ENCODE measurements at regions not wholly inside any gene's neighbourhood (a gene's known extent, or its start where the extent isn't known, plus 50 kb on each side); places are given as distances from the start of the nearest gene placed in this dataset.

DNA sequence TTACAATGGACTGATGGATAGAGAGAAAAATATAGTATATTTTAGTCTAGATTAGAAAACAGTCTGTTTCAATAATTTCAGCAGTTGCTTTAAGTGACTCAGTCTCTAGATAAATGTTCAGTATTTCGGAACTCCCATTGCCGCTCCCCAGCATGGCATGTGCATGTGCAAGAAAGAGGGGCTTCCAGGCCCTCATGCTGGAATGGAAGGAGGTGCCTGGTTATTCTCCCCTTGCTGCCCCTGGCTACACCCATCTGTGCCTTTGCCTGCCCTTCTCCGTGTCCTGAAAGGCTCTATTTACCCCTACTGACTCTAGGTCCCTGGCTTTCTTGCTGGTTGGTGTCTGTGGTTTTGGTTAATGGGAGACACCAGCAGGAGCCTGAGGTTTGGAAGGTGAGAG is 115.7 kb upstream of the IFNGR1 start:
- POLR2A ChIA-PET, result no interaction called here
- CTCF ChIA-PET, result no interaction called here

GRCh38 chr6:137334094-137334493 is 114.9 kb upstream of the IFNGR1 start:
- DNase-seq (ENCODE audit: extremely low spot score), result no peak
- ChIA-PET CTCF (no interaction called here), POLR2A (no interaction called here)
- TF ChIP-seq HDGF (IDR thresholded peaks at IDR 0.05; ENCODE audit: borderline replicate concordance) (no peak), ZNF384 (IDR thresholded peaks at IDR 0.05) (no peak), LEF1 (IDR thresholded peaks at IDR 0.05; ENCODE audit: borderline replicate concordance) (no peak), FOXA1 (IDR thresholded peaks at IDR 0.05) (no peak), L3MBTL2 (conservative IDR thresholded peaks at IDR 0.05) (no peak), FOXM1 (IDR thresholded peaks at IDR 0.05; ENCODE audit: borderline replicate concordance) (no peak), CTBP1 (IDR thresholded peaks at IDR 0.05; ENCODE audit: borderline replicate concordance) (no peak), SP1 (IDR thresholded peaks at IDR 0.05) (no peak), ELF4 (IDR thresholded peaks at IDR 0.05) (no peak), TARDBP (IDR thresholded peaks at IDR 0.05) (no peak), NFRKB (IDR thresholded peaks at IDR 0.05) (no peak), ARNT (IDR thresholded peaks at IDR 0.05) (no peak), FOXK2 (IDR thresholded peaks at IDR 0.05) (no peak), SUZ12 (IDR thresholded peaks at IDR 0.05) (no peak), BHLHE40 (IDR thresholded peaks at IDR 0.05; ENCODE audit: borderline replicate concordance) (no peak)
- TF ChIP-seq, protein P1, sequence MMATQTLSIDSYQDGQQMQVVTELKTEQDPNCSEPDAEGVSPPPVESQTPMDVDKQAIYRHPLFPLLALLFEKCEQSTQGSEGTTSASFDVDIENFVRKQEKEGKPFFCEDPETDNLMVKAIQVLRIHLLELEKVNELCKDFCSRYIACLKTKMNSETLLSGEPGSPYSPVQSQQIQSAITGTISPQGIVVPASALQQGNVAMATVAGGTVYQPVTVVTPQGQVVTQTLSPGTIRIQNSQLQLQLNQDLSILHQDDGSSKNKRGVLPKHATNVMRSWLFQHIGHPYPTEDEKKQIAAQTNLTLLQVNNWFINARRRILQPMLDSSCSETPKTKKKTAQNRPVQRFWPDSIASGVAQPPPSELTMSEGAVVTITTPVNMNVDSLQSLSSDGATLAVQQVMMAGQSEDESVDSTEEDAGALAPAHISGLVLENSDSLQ (IDR thresholded peaks at IDR 0.05), result no peak

More for the DNA sequence above, 115.7 kb upstream of the IFNGR1 start:
- DNase-seq (ENCODE audit: extremely low spot score), result no peak
- no peak for TF ChIP-seq NFRKB (IDR thresholded peaks at IDR 0.05)
- no peak for TF ChIP-seq L3MBTL2 (conservative IDR thresholded peaks at IDR 0.05)
- no peak for TF ChIP-seq HDGF (IDR thresholded peaks at IDR 0.05; ENCODE audit: borderline replicate concordance)
- no peak for TF ChIP-seq ARNT (IDR thresholded peaks at IDR 0.05)
- no peak for TF ChIP-seq CTBP1 (IDR thresholded peaks at IDR 0.05; ENCODE audit: borderline replicate concordance)
- no peak for TF ChIP-seq BHLHE40 (IDR thresholded peaks at IDR 0.05; ENCODE audit: borderline replicate concordance)
- no peak for TF ChIP-seq FOXM1 (IDR thresholded peaks at IDR 0.05; ENCODE audit: borderline replicate concordance)
- no peak for TF ChIP-seq TARDBP (IDR thresholded peaks at IDR 0.05)
- no peak for TF ChIP-seq FOXK2 (IDR thresholded peaks at IDR 0.05)
- TF ChIP-seq, protein P1 (IDR thresholded peaks at IDR 0.05), result no peak
- no peak for TF ChIP-seq ZNF384 (IDR thresholded peaks at IDR 0.05)
- TF ChIP-seq SUZ12 (IDR thresholded peaks at IDR 0.05), result no peak
- TF ChIP-seq FOXA1 (IDR thresholded peaks at IDR 0.05), result no peak
- no peak for TF ChIP-seq ELF4 (IDR thresholded peaks at IDR 0.05)
- TF ChIP-seq SP1 (IDR thresholded peaks at IDR 0.05), result no peak
- no peak for TF ChIP-seq LEF1 (IDR thresholded peaks at IDR 0.05; ENCODE audit: borderline replicate concordance)

- no peak for DNase-seq (ENCODE audit: extremely low spot score)
- ChIA-PET POLR2A (no interaction called here), CTCF (no interaction called here)
These were observed 113.6 kb upstream of the IFNGR1 start for GRCh38 chr6:137332637-137333280.

DNA sequence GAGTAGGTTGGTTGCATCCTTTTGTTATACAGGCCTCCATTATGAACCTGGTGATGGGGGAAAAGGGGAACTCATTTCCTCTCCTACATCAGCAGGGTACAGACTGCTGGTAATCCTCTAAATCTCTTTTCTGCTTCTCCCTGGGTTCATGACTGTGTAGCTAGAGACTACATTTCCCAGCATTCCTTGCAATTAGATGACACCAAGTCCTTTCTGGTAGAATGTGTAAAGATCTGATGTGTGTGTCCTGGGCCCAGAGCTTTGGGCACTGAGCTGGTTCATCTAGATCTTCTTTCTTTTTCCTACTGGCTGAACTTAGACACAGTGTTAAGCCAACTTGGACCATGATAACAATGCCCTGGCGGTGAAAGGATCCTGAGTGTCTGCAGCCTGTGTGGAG is 104.7 kb upstream of the IFNGR1 start:
- ChIA-PET POLR2A (no interaction called here), CTCF (no interaction called here)
- TF ChIP-seq FOXA1 (IDR thresholded peaks at IDR 0.05) (no peak), BHLHE40 (IDR thresholded peaks at IDR 0.05; ENCODE audit: borderline replicate concordance) (no peak), FOXM1 (IDR thresholded peaks at IDR 0.05; ENCODE audit: borderline replicate concordance) (no peak), FOXK2 (IDR thresholded peaks at IDR 0.05) (no peak), ARNT (IDR thresholded peaks at IDR 0.05) (no peak), ZNF384 (IDR thresholded peaks at IDR 0.05) (no peak), SP1 (IDR thresholded peaks at IDR 0.05) (no peak), CTBP1 (IDR thresholded peaks at IDR 0.05; ENCODE audit: borderline replicate concordance) (no peak), SUZ12 (IDR thresholded peaks at IDR 0.05) (no peak), NFRKB (IDR thresholded peaks at IDR 0.05) (no peak), HDGF (IDR thresholded peaks at IDR 0.05; ENCODE audit: borderline replicate concordance) (no peak), ELF4 (IDR thresholded peaks at IDR 0.05) (no peak), L3MBTL2 (conservative IDR thresholded peaks at IDR 0.05) (no peak), TARDBP (IDR thresholded peaks at IDR 0.05) (no peak), LEF1 (IDR thresholded peaks at IDR 0.05; ENCODE audit: borderline replicate concordance) (no peak)
- TF ChIP-seq, protein P1 (IDR thresholded peaks at IDR 0.05), result no peak
- DNase-seq (ENCODE audit: extremely low spot score), result peak; percentile 24

More at GRCh38 chr6:137332637-137333280, 113.6 kb upstream of the IFNGR1 start:
- no peak for TF ChIP-seq FOXK2 (IDR thresholded peaks at IDR 0.05)
- no peak for TF ChIP-seq L3MBTL2 (conservative IDR thresholded peaks at IDR 0.05)
- no peak for TF ChIP-seq HDGF (IDR thresholded peaks at IDR 0.05; ENCODE audit: borderline replicate concordance)
- no peak for TF ChIP-seq LEF1 (IDR thresholded peaks at IDR 0.05; ENCODE audit: borderline replicate concordance)
- TF ChIP-seq NFRKB (IDR thresholded peaks at IDR 0.05), result no peak
- no peak for TF ChIP-seq FOXA1 (IDR thresholded peaks at IDR 0.05)

GRCh38 chr6:137320271-137320670 is 101.1 kb upstream of the IFNGR1 start:
- TF ChIP-seq TARDBP (IDR thresholded peaks at IDR 0.05) (no peak), ELF4 (IDR thresholded peaks at IDR 0.05) (no peak), ZNF384 (IDR thresholded peaks at IDR 0.05) (no peak), LEF1 (IDR thresholded peaks at IDR 0.05; ENCODE audit: borderline replicate concordance) (no peak), ARNT (IDR thresholded peaks at IDR 0.05) (no peak), SP1 (IDR thresholded peaks at IDR 0.05) (no peak), CTBP1 (IDR thresholded peaks at IDR 0.05; ENCODE audit: borderline replicate concordance) (no peak), L3MBTL2 (conservative IDR thresholded peaks at IDR 0.05) (no peak), HDGF (IDR thresholded peaks at IDR 0.05; ENCODE audit: borderline replicate concordance) (no peak), SUZ12 (IDR thresholded peaks at IDR 0.05) (no peak)
- CTCF ChIA-PET, result no interaction called here
- no peak for DNase-seq (ENCODE audit: extremely low spot score)
- POLR2A ChIA-PET, result no interaction called here

DNA sequence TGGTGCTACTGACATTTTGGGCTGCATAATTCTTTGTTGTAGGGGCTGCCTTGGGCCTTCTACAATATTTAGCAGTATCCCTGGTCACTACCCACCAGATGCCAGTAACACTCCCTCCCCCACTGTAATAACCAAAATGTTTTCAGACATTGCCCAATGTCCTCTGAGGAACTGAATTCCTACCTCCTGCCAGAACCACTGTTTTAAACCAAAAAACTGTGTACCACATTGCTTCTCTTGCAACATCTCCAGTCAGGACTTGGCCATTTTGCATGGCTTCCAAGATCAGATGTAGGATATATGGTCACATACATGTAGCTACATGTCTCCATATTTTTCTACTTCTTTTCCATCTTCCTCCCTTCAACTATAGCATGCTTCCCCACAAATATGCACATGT is 97.4 kb upstream of the IFNGR1 start:
- CTCF ChIA-PET, result no interaction called here
- TF ChIP-seq BHLHE40 (IDR thresholded peaks at IDR 0.05; ENCODE audit: borderline replicate concordance) (no peak), CTBP1 (IDR thresholded peaks at IDR 0.05; ENCODE audit: borderline replicate concordance) (no peak), TARDBP (IDR thresholded peaks at IDR 0.05) (no peak), FOXK2 (IDR thresholded peaks at IDR 0.05) (no peak)
- no peak for DNase-seq (ENCODE audit: extremely low spot score)
- POLR2A ChIA-PET, result no interaction called here

Data from HEK293T (cell line).